Osteoblast (primary cell): ENCODE measurements at regions not wholly inside any gene's neighbourhood (a gene's known extent, or its start where the extent isn't known, plus 50 kb on each side); places are given as distances from the start of the nearest gene placed in this dataset.

Source experiments
- DNase-seq: peaks from one replicate; pipeline ENCODE4 v3.0.0; 2011; ENCODE audit warnings: low spot score, mixed read lengths; ENCODE audit not compliant: insufficient read length; ENCODE audit errors: missing footprints
- H2AFZ ChIP-seq: 2 replicates; pipeline ENCODE4 v1.6.0; 2011; ENCODE audit warnings: mild to moderate bottlenecking, low read length
- H3K27ac ChIP-seq: 2 replicates; pipeline ENCODE4 v1.5.1; 2011; ENCODE audit warnings: mild to moderate bottlenecking, low read depth, low read length, moderate library complexity
- H3K27me3 ChIP-seq: 2 replicates; pipeline ENCODE4 v1.6.0; 2012; ENCODE audit warnings: mild to moderate bottlenecking, control low read depth, inconsistent platforms, low read length, moderate library complexity; ENCODE audit not compliant: insufficient read depth
- H3K36me3 ChIP-seq: 2 replicates; pipeline ENCODE4 v1.5.1; 2011; ENCODE audit warnings: mild to moderate bottlenecking, low read length, control low read depth, moderate library complexity; ENCODE audit not compliant: insufficient read depth
- H3K4me1 ChIP-seq: 2 replicates; pipeline ENCODE4 v1.5.1; 2011; ENCODE audit warnings: mild to moderate bottlenecking, low read length, control low read depth, moderate library complexity; ENCODE audit not compliant: insufficient read depth
- H3K4me2 ChIP-seq: 2 replicates; pipeline ENCODE4 v1.6.0; 2011; ENCODE audit warnings: mild to moderate bottlenecking, low read length; ENCODE audit not compliant: insufficient read depth
- H3K4me3 ChIP-seq: fragments of 200-600 bp; sonication (generic); 3 replicates; pipeline ENCODE4 v1.5.1; 2012; ENCODE audit warnings: mild to moderate bottlenecking, low read length, inconsistent platforms; ENCODE audit not compliant: insufficient read depth
- H3K79me2 ChIP-seq: 2 replicates; pipeline ENCODE4 v1.6.0; 2012; ENCODE audit warnings: mild to moderate bottlenecking, low read length, control low read depth, inconsistent platforms; ENCODE audit not compliant: insufficient read depth
- H3K9me3 ChIP-seq: 2 replicates; pipeline ENCODE4 v1.5.1; 2011; ENCODE audit warnings: low read depth, low read length, control low read depth
- H4K20me1 ChIP-seq: 2 replicates; pipeline ENCODE4 v1.6.0; 2012; ENCODE audit warnings: mild to moderate bottlenecking, low read length, control low read depth; ENCODE audit not compliant: insufficient read depth
- CTCF ChIP-seq: IDR thresholded peaks from 2 replicates; pipeline ENCODE4 v1.5.1; 2011; ENCODE audit warnings: mild to moderate bottlenecking, low read depth, low read length, moderate library complexity; ENCODE audit errors: extremely low read depth

- Histone ChIP-seq H3K4me2 (no peak overlapping the region), H4K20me1 (no peaks in the 10 kb centered on the region), H3K4me1 (no peaks in the 10 kb centered on the region), H2AFZ (no peak overlapping the region), H3K9me3 (no peaks in the 10 kb centered on the region), H3K36me3 (no peaks in the 10 kb centered on the region), H3K27ac (no peak overlapping the region), H3K4me3 (no peak overlapping the region), H3K79me2 (no peaks in the 10 kb centered on the region), H3K27me3 (no peaks in the 10 kb centered on the region)
- no peak for TF ChIP-seq CTCF
- DNase-seq, result no peak
These were observed 459.5 kb downstream of the GASK1B start for GRCh38 chr4:157713342-157713741.

- H4K20me1 ChIP-seq, result no peaks in the 10 kb centered on the region
- no peaks in the 10 kb centered on the region for H3K36me3 ChIP-seq
- H3K4me3 ChIP-seq, result no peak overlapping the region
- no peak overlapping the region for H2AFZ ChIP-seq
- TF ChIP-seq CTCF, result no peak
- no peaks in the 10 kb centered on the region for H3K27me3 ChIP-seq
- no peaks in the 10 kb centered on the region for H3K9me3 ChIP-seq
- H3K4me2 ChIP-seq, result no peak overlapping the region
- no peaks in the 10 kb centered on the region for H3K79me2 ChIP-seq
- no peak for DNase-seq
- H3K4me1 ChIP-seq, result no peaks in the 10 kb centered on the region
- no peak overlapping the region for H3K27ac ChIP-seq
These were observed 466.7 kb downstream of the GASK1B start for GRCh38 chr4:157706155-157706554.

- Histone ChIP-seq H3K36me3 (no peaks in the 10 kb centered on the region), H2AFZ (no peak overlapping the region), H3K27ac (no peak overlapping the region), H3K79me2 (no peaks in the 10 kb centered on the region), H3K4me3 (no peak overlapping the region), H3K27me3 (no peaks in the 10 kb centered on the region), H3K4me2 (no peak overlapping the region), H3K9me3 (no peaks in the 10 kb centered on the region), H4K20me1 (no peaks in the 10 kb centered on the region), H3K4me1 (no peaks in the 10 kb centered on the region)
- no peak for DNase-seq
- no peak for TF ChIP-seq CTCF
These were observed 470.0 kb downstream of the GASK1B start for GRCh38 chr4:157702831-157703230.

GRCh38 chr4:157701695-157701994 lies 471.2 kb downstream of the GASK1B start:
- Histone ChIP-seq H3K27me3 (no peaks in the 10 kb centered on the region), H3K36me3 (no peaks in the 10 kb centered on the region), H3K4me2 (no peak overlapping the region), H3K4me1 (no peaks in the 10 kb centered on the region), H3K27ac (no peak overlapping the region), H2AFZ (no peak overlapping the region), H3K4me3 (no peak overlapping the region), H3K9me3 (no peaks in the 10 kb centered on the region), H3K79me2 (no peaks in the 10 kb centered on the region), H4K20me1 (no peaks in the 10 kb centered on the region)
- no peak for TF ChIP-seq CTCF
- no peak for DNase-seq
